MM.1S (cell line): ENCODE measurements at regions not wholly inside any gene's neighbourhood (a gene's known extent, or its start where the extent isn't known, plus 50 kb on each side); places are given as distances from the start of the nearest gene placed in this dataset.
A peak's percentile ranks its signal among the peaks of the same experiment; 100 is the strongest.
"Not testable (repeated sequence)": the region's sequence is repeated elsewhere in the genome, so short reads cannot be mapped to it uniquely, and the experiment has no call there.

Source experiments
- DNase-seq: peaks from one replicate; pipeline ENCODE4 v3.0.0-alpha.2; 2015
- H2AFZ ChIP-seq: fragments of 300-600 bp; sonication (generic); 2 replicates; pipeline ENCODE4 v1.6.0; 2016; ENCODE audit warnings: antibody characterized with exemption, low read length
- H3F3A ChIP-seq: fragments of 300-600 bp; sonication (generic); 2 replicates; pipeline ENCODE4 v1.6.1; 2016; ENCODE audit warnings: mild to moderate bottlenecking, antibody characterized with exemption, low read length, moderate library complexity, mixed read lengths; ENCODE audit not compliant: insufficient read depth
- H3K27ac ChIP-seq: fragments of 300-600 bp; sonication (generic); 2 replicates; pipeline ENCODE4 v1.5.1; 2016; ENCODE audit warnings: mild to moderate bottlenecking, low read length
- H3K27me3 ChIP-seq: fragments of 300-600 bp; sonication (generic); replicated peaks from 2 replicates; pipeline ENCODE4 v1.6.0; 2016; ENCODE audit warnings: low read length; ENCODE audit not compliant: insufficient read depth
- H3K36me3 ChIP-seq: fragments of 300-600 bp; sonication (generic); replicated peaks from 2 replicates; pipeline ENCODE4 v1.6.1; 2016; ENCODE audit warnings: mild to moderate bottlenecking, low read length, mixed read lengths; ENCODE audit not compliant: insufficient read depth
- H3K4me1 ChIP-seq: fragments of 300-600 bp; sonication (generic); 2 replicates; pipeline ENCODE4 v1.6.1; 2016; ENCODE audit warnings: low read length, mixed read lengths
- H3K4me2 ChIP-seq: fragments of 300-600 bp; sonication (generic); 2 replicates; pipeline ENCODE4 v1.6.0; 2016; ENCODE audit warnings: low read depth, low read length
- H3K4me3 ChIP-seq: fragments of 300-600 bp; sonication (generic); 2 replicates; pipeline ENCODE4 v1.5.1; 2016; ENCODE audit warnings: low read length, mixed read lengths
- H3K79me2 ChIP-seq: fragments of 300-600 bp; sonication (generic); 2 replicates; pipeline ENCODE4 v1.6.1; 2016; ENCODE audit warnings: mixed run types, low read length, mixed read lengths
- H3K9ac ChIP-seq: fragments of 300-600 bp; sonication (generic); 2 replicates; pipeline ENCODE4 v1.6.1; 2016; ENCODE audit warnings: low read length, mixed read lengths
- H3K9me2 ChIP-seq: fragments of 300-600 bp; sonication (generic); replicated peaks from 2 replicates; pipeline ENCODE4 v1.6.1; 2016; ENCODE audit warnings: mild to moderate bottlenecking, low read length, mixed read lengths; ENCODE audit not compliant: insufficient read depth
- H3K9me3 ChIP-seq: fragments of 300-600 bp; sonication (generic); replicated peaks from 2 replicates; pipeline ENCODE4 v1.6.1; 2016; ENCODE audit warnings: mild to moderate bottlenecking, low read length, mixed read lengths; ENCODE audit not compliant: insufficient read depth
- H4K20me1 ChIP-seq: fragments of 300-600 bp; sonication (generic); 2 replicates; pipeline ENCODE4 v1.6.1; 2016; ENCODE audit warnings: mild to moderate bottlenecking, low read length, moderate library complexity, mixed read lengths; ENCODE audit not compliant: insufficient read depth
- CTCF ChIP-seq: fragments of 300-600 bp; sonication (generic); IDR thresholded peaks from 2 replicates; pipeline ENCODE4 v1.5.1; 2016; ENCODE audit warnings: antibody characterized with exemption, low read length, mixed read lengths
- EZH2 ChIP-seq: fragments of 300-600 bp; sonication (generic); optimal IDR thresholded peaks from 2 replicates; pipeline ENCODE3; 2017; ENCODE audit warnings: low read depth, mild to moderate bottlenecking, antibody characterized with exemption, low read length, mixed read lengths
- EZH2phosphoT487 ChIP-seq: fragments of 300-600 bp; sonication (generic); IDR thresholded peaks from 2 replicates; pipeline ENCODE4 v1.6.1; 2018; ENCODE audit warnings: antibody characterized with exemption, low read length

GRCh38 chr11:13152736-13153541 is 124.7 kb upstream of the BMAL1 start:
- H3K36me3 ChIP-seq = no peaks in the 10 kb centered on the region
- no peak overlapping the region for H3K9ac ChIP-seq
- no peaks in the 10 kb centered on the region for H3K27me3 ChIP-seq
- H3K27ac ChIP-seq = no peak overlapping the region
- no peaks in the 10 kb centered on the region for H3F3A ChIP-seq
- H3K4me3 ChIP-seq = no peak overlapping the region
- no peaks in the 10 kb centered on the region for H4K20me1 ChIP-seq
- no peaks in the 10 kb centered on the region for H3K79me2 ChIP-seq
- H3K9me2 ChIP-seq = no peaks in the 10 kb centered on the region
- H3K4me1 ChIP-seq = no peaks in the 10 kb centered on the region
- no peak overlapping the region for H2AFZ ChIP-seq
- no peak for DNase-seq
- no peak overlapping the region for H3K4me2 ChIP-seq
- no peaks in the 10 kb centered on the region for H3K9me3 ChIP-seq
- TF ChIP-seq EZH2phosphoT487 = no peak
- TF ChIP-seq EZH2 = no peak
- peak; percentile 29 for TF ChIP-seq CTCF

- H3K79me2 ChIP-seq, H3K9me2 ChIP-seq, H3K36me3 ChIP-seq, H3K4me3 ChIP-seq, H3K4me1 ChIP-seq, H3K27ac ChIP-seq, H3K9me3 ChIP-seq, DNase-seq, H3K4me2 ChIP-seq, H3K27me3 ChIP-seq, H3K9ac ChIP-seq, H2AFZ ChIP-seq, H3F3A ChIP-seq, H4K20me1 ChIP-seq: not testable (repeated sequence)
Measured at GRCh38 chr11:13154374-13154773, 123.2 kb upstream of the BMAL1 start.

GRCh38 chr11:13160346-13160745 is 117.2 kb upstream of the BMAL1 start:
- Histone ChIP-seq H3K4me2 (no peak overlapping the region), H3K36me3 (no peaks in the 10 kb centered on the region), H3F3A (no peaks in the 10 kb centered on the region), H3K4me1 (no peaks in the 10 kb centered on the region), H2AFZ (no peak overlapping the region), H3K9me2 (no peaks in the 10 kb centered on the region), H3K79me2 (no peaks in the 10 kb centered on the region), H4K20me1 (no peaks in the 10 kb centered on the region), H3K9me3 (no peaks in the 10 kb centered on the region), H3K4me3 (no peak overlapping the region), H3K27ac (no peak overlapping the region), H3K27me3 (no peaks in the 10 kb centered on the region), H3K9ac (no peak overlapping the region)
- DNase-seq = no peak
- TF ChIP-seq EZH2phosphoT487 = no peak
- TF ChIP-seq CTCF = no peak
- no peak for TF ChIP-seq EZH2

GRCh38 chr11:13160806-13161205 is 116.8 kb upstream of the BMAL1 start:
- H3K9me3 ChIP-seq = no peaks in the 10 kb centered on the region
- no peak for DNase-seq

More at GRCh38 chr11:13160806-13161205, 116.8 kb upstream of the BMAL1 start:
- Histone ChIP-seq H3K36me3 (no peaks in the 10 kb centered on the region), H3F3A (no peaks in the 10 kb centered on the region), H3K79me2 (no peaks in the 10 kb centered on the region), H3K9me2 (no peaks in the 10 kb centered on the region), H3K27ac (no peak overlapping the region), H4K20me1 (no peaks in the 10 kb centered on the region), H3K4me2 (no peak overlapping the region), H3K4me3 (no peak overlapping the region), H3K4me1 (no peaks in the 10 kb centered on the region), H2AFZ (no peak overlapping the region), H3K27me3 (no peaks in the 10 kb centered on the region), H3K9ac (no peak overlapping the region)
- TF ChIP-seq CTCF (no peak), EZH2phosphoT487 (no peak), EZH2 (no peak)
